ENCODE measurements at regions not wholly inside any gene's neighbourhood (a gene's known extent, or its start where the extent isn't known, plus 50 kb on each side); places are given as distances from the start of the nearest gene placed in this dataset.

- no peak for DNase-seq
Measured at GRCh38 chr16:66135421-66135831, 231.1 kb upstream of the CDH5 start.

GRCh38 chr16:66134875-66135274 is 231.6 kb upstream of the CDH5 start:
- no peak for DNase-seq

GRCh38 chr16:66133643-66134338 is 232.7 kb upstream of the CDH5 start:
- no peak for DNase-seq

- DNase-seq, result no peak
Measured at GRCh38 chr16:66131895-66132294, 234.6 kb upstream of the CDH5 start.

GRCh38 chr16:66131156-66131807 is 235.2 kb upstream of the CDH5 start:
- no peak for DNase-seq

GRCh38 chr16:66130296-66130905 is 236.1 kb upstream of the CDH5 start:
- DNase-seq, result no peak

GRCh38 chr16:66129196-66129595 is 237.3 kb upstream of the CDH5 start:
- DNase-seq, result no peak

GRCh38 chr16:66128371-66128770 is 238.1 kb upstream of the CDH5 start:
- DNase-seq, result no peak

- DNase-seq, result no peak
Measured at GRCh38 chr16:66127459-66128370, 238.8 kb upstream of the CDH5 start.

GRCh38 chr16:66121466-66121865 is 245.0 kb upstream of the CDH5 start:
- DNase-seq, result no peak

- DNase-seq, result no peak
Measured at GRCh38 chr16:66120656-66121055, 245.8 kb upstream of the CDH5 start.

- DNase-seq, result no peak
Measured at GRCh38 chr16:66116163-66117002, 250.1 kb upstream of the CDH5 start.

GRCh38 chr16:66115373-66115772 is 251.1 kb upstream of the CDH5 start:
- DNase-seq, result no peak

GRCh38 chr16:66113223-66113622 is 253.3 kb upstream of the CDH5 start:
- DNase-seq, result no peak

- no peak for DNase-seq
Measured at GRCh38 chr16:66109677-66110076, 256.8 kb upstream of the CDH5 start.

GRCh38 chr16:66107661-66108060 is 258.8 kb upstream of the CDH5 start:
- DNase-seq, result no peak

- DNase-seq, result no peak
Measured at GRCh38 chr16:66103211-66103610, 263.3 kb upstream of the CDH5 start.

- no peak for DNase-seq
Measured at GRCh38 chr16:66099306-66099705, 267.2 kb upstream of the CDH5 start.

- no peak for DNase-seq
Measured at GRCh38 chr16:66097751-66098150, 268.7 kb upstream of the CDH5 start.

GRCh38 chr16:66095676-66096075 is 270.8 kb upstream of the CDH5 start:
- no peak for DNase-seq

- DNase-seq, result no peak
Measured at GRCh38 chr16:66093191-66093590, 273.3 kb upstream of the CDH5 start.

GRCh38 chr16:66091471-66091891 is 275.0 kb upstream of the CDH5 start:
- DNase-seq, result no peak
